HG03139 (cell line): ENCODE measurements at regions not wholly inside any gene's neighbourhood (a gene's known extent, or its start where the extent isn't known, plus 50 kb on each side); places are given as distances from the start of the nearest gene placed in this dataset.
"Not testable (repeated sequence)": the region's sequence is repeated elsewhere in the genome, so short reads cannot be mapped to it uniquely, and the experiment has no call there.

Experiments
- ATAC-seq: cut with Tn5 transposase; IDR thresholded peaks from one replicate; pipeline ENCODE4 v1.9.1; 2021; ENCODE audit not compliant: unreplicated experiment

DNA sequence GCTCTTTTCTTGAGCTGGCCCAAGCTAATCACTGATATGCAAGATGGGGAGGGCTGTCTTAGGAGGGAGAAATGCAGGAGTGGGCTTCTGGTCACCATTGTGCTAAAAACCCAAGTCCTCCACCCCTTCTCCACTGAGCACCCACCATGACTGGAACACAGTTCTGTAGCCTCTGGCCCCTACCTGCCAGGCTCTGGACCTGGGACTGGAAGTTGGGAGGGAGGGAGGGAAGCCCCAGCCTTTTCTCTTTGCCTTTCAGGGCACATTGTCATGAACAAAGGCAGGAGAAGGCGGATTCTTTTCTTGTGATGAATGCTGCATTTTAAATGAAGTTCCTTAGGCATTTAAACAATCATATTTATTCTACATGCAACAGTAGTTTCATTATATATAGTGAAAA lies 559.1 kb upstream of the TRPC7 start:
- no peak for ATAC-seq

DNA sequence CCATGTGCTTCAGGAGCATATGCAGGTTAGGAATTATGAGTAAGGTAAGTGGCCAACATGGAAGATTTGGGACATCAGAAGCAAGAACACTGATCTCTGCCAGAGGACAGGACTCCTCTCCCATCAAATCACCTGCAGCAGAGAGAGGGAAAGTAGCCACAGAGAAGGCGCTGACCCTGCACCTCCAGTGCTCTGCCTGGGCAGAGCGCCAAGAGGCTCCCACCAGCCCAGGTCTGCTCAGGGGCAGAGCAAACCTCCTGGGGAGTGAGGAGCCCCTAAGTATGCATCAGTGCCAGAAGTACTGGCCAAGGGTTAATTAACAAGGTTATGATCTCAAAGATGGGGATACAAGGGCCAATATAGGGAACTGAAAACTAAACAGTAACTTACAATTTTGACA lies 545.3 kb upstream of the TRPC7 start:
- ATAC-seq = no peak

DNA sequence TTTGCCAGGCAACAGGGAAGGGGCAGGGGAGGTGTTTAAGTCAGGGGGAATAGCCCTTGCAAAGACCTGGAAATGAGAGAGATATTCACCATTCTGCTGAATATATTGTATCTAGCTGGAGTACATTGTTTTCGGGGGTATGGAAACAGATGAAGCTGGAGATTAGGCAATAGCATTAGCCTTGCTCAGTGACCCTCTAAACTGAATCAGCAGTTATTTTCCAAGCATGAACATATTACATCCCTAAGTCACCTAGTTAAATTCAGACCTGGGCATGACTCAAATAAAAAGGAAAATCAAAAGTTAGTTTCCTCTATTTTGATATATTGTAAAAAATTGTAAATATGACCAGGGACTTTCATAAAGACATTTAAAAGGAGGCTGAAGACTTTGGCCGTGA lies 544.6 kb upstream of the TRPC7 start:
- ATAC-seq = no peak

DNA sequence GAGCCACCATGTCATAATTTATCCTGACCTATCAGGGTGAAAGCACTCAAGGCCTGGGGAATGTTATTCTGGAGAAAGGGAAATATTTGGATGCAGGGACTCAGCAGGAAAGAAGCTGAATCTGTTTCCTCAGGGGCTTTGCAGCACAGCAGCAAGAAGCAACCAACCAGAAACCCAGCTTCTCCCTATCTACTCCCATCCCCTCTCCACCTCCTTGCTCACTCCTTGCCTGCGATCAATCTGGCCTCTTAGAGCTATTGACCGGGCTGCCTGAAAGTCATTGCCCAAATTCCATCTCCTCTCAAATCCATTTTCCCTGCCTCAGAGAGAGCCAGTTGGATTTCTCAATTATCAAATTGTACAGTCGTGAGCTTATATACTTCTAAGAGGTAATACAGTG lies 542.0 kb upstream of the TRPC7 start:
- ATAC-seq = no peak

DNA sequence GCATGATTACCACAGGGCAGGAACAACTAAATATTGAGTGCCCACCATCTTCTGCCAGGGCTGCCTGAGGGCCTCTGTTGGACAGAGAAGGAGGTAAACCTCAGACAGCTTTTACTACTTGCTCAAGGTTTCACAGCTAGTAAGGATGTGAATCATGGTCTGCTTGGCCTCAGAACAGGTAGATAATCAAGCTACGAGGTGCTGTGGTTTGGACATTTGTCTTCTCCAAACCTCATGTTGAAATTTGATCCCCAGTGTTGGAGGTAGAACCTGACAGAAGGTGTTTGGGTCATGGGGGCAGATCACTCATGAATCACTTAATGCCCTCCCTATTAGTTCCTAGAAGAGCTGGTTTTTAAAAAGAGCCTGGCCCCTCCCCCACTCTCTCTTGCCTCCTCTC lies 541.2 kb upstream of the TRPC7 start:
- no peak for ATAC-seq

DNA sequence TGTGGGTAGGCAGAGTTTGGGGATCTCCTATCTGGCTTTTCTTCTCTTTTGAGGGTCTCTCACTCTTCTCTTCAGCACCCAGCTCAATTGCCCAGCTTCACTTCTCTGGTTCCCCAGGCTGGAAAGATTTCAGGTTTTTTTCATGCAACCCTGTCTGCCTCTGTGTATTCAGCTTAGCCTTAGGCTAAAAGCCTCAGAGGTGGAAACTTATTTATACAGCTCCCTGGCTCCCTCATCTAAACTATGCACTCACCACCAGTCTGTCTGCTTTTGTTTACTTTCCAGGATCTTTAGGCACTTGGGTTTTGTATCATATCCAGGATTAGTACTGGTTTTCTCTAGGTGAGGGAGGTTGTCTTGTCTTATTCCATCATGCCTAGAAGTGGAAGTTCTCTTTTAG lies 540.2 kb upstream of the TRPC7 start:
- no peak for ATAC-seq

DNA sequence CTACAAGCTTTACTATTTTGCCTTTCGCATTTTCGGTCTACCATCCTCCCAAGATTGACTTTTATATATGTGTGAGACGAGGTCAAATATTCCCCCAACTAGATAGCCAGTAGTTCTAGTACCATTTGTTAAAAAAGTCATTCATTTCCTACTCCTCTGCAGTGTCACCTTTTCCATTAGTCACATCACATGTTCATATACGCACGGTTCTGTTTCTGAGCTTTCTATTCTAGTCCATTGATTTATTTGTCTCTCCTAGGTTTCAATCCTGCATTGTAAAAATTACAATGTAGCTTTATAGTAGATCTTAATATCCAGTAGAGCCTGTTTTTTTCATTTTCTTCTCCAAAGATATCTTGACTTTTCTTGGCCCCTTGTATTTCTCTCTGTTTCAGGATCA lies 528.7 kb upstream of the TRPC7 start:
- no peak for ATAC-seq

DNA sequence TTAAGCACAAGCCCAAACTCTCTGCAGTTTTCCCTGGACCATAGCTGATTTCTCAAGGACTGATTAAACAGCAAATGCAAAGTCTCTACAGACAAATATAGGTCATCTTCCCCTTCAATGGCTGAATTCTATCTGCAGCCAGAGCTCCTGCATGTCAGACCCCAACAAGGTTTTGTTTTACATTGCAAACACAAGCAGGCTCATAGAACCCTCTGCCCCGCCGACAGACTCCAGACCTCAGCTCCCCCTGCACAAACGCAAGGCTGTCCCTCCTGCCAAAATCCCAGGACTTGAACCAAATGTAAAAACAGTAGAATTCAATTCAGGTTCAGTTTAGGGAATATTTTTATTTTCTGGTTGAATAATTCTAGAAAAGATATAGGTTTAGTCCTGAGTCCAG lies 526.7 kb upstream of the TRPC7 start:
- no peak for ATAC-seq

DNA sequence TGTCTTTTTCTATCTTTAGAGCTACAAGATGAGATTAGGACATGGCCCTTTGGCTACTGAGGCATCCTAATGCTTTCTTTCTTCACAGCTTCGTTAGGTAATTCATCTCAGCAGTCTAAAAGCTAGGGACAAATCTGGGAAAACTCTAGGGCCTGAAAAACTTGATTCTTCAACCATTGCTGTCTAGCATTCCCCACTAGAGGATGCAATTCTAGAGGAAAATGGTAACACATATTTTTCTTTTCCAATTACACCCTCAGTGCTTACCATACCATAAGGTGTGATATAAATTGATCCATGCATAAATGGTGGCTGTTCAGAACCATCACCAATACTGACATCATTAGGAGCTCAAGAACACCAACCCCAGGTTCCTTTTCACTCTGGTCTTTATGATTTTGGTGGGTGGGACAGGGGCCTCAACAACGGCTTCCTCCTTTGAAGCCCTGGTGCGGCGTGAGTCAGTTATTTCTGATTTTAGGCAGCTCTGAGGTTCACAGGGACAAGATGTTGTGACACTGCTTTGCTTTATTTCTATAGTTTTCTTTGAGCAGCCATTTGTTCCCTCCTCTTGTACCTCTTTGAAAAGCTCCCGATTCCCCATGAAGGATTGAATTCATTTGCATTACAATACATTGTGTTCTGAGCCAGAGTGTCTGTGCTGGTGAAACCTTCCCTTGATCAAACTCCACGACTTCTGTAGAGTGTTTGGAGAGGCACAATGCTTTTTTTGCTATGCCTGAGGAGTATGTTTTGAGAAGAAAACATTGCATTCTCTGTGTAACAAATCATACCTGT lies 526.0 kb upstream of the TRPC7 start:
- ATAC-seq = no peak

DNA sequence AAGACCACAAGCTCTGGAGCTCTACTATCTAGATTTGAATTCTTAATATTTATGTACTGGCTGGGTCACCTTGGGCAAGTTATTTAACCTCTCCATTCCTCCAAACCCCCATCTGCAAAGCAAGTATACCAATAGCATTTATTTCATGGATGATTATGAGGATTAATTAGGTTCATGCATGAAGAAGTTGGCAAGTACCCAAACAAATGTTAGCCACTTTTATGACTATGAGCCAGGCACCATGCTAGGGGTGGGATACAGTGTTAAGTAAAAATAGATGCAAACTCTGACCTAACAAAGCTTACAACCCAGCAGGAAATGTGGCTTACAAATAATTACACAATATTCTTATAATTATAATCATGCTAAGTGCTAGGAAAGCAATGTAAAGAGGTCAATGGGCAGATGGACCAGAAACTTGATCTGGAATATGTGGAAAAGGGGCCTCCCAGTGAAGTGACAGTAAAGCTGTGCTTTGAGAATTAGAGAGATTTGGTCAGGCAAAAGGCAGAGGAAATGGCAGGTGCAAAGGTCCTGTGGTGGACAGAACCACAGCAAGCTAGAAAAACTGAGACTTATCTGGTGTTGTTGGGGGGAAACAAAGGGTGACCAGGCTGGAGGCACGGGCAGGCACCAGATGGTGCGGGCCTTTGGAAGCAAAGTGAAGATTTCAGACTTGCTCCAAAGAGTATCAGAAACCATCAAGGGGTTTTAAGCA lies 525.2 kb upstream of the TRPC7 start:
- no peak for ATAC-seq

DNA sequence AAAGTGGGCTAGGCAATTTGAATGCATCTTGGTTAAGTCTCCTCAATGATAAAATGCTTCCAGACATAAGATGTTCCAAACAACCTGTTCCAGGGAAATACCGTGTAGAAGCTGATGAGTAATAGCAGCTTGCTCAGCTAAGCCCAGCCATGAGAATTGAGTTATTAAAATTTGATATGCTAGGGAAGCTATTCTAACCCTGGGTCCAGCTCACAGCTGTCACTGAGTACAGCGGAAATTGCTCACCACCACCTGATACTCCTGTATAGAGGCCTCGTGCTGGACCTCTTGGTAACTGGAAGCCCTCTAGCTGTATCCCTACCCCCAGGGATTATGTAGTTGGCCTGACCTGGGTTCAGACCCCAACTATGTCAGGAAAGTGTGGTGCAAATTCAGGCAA lies 521.3 kb upstream of the TRPC7 start:
- no peak for ATAC-seq

DNA sequence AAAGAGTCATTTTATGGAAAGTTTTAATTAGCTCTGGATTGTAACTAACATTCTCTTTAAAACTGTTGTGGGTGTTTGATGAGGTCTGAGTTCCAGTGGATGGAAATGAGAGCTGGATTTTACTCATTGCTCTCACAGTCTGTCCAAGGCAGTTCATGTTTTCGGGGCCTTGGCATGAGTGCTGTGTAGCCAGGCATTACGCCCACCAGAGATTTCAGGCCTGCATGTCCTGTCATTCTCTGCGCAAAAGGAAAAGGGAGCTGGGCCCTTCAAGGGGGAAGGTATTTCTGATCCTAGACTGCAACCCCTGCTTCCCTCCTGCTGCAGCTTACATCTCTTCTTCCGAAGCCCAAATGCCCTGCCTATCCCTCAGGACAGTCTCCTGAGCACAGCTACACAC lies 499.6 kb upstream of the TRPC7 start:
- no peak for ATAC-seq

DNA sequence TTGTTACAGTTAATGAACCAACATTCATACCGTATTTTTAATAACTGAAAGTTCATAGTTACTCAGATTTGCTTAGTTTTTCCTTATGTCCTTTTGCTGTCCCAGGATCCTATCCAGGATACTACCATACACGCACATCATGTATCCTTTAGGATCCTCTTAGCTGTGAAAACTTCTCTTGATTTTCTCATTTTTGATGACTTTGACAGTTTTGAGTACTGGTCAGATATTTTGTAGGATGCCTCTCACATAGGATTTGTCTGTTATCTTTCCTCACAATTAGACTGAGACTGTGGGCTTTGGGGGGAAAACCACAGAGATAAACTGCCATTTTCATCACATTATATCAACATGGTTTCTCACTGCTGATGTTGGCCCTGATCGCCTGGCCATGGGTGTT lies 491.3 kb upstream of the TRPC7 start:
- ATAC-seq = no peak

DNA sequence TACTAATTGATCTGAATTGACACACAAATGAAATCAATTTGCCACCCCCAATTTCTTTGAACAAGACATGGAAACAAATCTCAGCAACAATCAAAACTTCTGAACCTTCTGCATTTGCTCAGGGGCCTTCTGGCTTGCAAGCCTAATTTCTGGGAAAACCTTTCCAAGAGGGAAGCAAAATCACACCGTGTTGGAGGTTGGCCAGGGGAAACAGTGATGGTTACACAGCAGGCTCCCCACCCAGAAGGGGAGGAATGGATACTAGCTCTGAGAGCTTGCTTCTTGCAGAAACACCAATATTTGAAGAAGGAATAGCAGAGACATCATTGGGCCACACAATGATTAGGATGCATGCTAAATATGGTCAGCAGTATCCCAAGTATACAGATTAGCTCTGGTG lies 488.6 kb upstream of the TRPC7 start:
- no peak for ATAC-seq

DNA sequence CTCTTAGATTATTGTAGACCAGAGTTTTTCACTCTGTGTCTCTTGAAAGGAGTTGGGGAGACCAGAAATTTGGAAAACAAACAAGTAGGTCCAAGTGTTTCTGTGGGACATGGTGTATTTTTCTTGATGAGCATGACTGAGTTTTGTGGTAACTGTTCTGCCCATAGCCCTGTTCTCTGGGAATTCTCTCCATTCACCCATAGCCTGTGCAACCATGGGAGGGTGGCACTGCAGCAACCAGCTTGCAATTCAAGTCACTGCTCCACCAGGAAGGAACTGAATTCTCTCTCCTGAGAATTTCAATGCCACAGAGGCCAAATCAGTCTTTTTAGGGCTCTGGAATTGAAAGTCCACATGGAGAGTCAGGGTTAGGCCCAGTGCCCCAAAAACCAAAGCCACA lies 475.3 kb upstream of the TRPC7 start:
- ATAC-seq = no peak

DNA sequence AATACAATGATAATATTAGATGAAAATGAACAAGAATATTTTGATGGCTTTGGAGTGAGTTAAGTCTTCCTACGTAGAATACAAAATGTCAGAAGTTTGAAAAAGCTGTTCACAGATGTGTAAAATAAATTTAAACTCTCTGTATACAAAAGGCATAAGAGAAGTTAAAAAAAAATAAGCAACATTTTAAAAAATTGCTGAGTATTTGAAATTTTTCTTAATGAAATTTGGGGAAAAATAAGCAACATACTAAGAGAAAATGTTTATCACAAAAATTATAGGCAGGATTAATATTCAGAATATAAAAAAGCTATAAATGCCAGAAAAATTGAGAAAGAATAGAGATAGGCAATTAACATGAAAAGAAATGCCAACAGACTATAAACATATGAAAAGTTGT lies 470.7 kb upstream of the TRPC7 start:
- no peak for ATAC-seq

DNA sequence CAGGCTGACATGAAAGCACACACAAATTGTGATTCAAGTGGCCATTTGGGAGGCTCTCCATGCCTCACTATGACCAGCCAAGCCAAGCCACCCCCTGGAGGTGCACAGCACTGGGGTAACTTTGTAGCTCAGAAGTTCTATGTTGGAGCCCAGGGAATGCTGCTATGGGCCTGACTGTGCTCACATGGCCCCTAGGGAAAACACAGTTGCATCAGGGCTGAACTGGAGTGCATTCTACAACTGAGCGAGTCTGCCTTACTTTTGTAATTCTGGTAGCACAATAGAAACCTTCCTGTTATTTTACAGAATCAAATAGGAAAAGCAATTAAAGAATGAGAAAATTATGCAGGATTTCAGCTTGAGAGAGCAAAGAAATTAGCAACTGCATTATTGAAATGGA lies 455.5 kb upstream of the TRPC7 start:
- no peak for ATAC-seq

DNA sequence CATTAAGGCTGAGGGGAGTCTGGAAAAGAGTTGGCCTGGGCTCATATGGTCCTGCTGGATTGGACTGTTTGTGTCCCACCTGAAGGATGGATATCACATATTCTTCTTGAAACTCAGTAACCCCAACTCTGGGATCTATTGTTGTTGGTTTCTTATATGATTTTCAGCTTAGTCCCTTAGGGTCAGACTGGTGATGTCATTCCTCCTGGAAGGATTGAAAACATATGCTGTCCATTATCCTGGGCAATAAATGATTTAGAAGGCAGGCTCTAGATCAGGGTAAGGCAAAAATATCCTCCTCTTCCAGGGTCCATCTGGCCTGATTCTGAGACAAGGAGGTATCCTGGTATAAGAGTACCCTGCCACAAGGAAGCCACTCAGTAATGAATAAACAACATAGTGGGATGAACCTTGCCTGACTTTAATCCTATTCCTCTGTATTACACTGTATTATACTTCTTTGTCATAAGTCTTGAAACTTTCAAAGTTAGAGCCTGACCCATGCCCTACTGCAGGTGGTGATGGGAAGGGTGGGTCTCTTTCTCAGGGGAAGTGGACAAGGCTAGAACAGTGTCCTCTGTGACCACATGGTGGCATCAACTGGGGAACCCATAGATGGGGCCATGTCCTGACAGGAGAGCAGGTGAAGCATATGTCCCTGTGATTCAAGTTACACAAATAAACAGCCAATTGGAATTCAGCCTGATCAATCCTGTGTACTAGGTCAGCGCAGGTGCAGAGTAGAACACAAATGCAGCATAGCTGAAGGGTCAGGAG lies 454.4 kb upstream of the TRPC7 start:
- ATAC-seq = no peak

DNA sequence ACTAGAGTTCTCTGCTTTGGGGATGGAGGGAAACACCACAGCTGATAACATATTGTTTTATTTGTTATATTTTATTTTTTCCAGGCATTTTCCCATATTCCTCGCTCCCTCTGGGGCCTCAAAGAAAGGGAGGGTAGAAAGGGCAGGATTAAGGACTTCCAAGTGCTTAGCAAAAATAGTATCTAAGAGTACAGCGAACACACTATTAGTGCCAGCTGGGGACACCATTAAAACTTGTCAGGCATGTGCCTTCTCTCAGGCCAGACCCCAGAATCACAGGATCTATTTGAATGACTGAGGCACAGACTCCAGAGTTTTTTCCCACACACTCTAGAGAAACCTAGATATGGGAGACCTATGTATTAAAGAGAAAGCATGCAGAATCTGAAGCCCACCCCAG lies 451.0 kb upstream of the TRPC7 start:
- ATAC-seq = no peak

DNA sequence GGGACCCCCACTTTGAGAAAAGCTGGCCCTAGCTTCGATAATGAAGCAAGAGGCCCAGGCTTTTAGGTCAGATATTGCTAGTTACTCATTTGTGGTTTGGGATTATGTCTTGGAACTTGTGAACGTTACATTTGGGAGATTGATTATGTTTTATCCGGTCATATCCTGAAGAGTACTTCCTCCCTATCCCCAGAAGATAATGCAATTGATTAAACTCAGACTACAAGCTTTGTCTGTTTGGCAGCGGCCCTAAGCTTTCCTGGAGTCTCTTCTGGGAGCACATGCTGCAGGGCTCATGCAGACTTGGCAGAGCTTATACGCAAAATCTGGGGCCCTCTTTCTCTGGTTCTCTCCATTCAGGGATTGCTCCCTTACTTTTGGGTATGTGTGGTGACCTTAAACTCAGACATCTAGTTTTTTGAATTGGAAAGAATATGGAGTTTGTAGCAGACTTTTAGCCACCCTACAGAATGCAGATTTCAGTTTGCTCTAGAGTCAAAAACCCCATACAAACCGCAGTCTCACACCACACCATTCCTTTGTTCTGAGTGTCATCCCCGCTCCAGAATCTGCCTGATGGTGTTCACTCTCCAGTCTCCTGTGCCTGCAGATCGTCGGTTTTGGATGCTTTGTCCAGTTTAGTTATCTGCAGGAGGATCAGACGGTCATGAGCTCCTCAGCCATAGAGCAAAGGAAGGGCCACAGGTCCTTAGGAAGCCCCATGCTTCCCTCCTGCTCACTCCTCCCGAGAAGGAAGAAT lies 449.5 kb upstream of the TRPC7 start:
- no peak for ATAC-seq

DNA sequence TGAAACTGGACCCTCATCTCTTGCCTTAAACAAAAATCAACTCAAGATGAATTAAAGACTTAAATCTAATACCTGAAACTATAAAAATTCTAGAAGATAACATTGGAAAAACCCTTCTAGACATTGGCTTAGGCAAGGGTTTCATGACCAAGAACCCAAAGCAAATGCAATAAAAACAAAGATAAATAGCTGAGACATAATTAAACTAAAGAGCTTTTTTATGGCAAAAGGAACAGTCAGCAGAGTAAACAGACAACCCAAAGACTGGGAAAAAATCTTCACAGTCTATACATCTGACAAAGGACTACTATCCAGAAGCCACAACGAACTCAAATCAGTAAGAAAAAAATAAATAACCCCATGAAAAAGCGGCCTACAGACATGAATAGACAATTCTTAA lies 446.9 kb upstream of the TRPC7 start:
- not testable (repeated sequence) for ATAC-seq
